ENCODE measurements at regions not wholly inside any gene's neighbourhood (a gene's known extent, or its start where the extent isn't known, plus 50 kb on each side); places are given as distances from the start of the nearest gene placed in this dataset.

DNA sequence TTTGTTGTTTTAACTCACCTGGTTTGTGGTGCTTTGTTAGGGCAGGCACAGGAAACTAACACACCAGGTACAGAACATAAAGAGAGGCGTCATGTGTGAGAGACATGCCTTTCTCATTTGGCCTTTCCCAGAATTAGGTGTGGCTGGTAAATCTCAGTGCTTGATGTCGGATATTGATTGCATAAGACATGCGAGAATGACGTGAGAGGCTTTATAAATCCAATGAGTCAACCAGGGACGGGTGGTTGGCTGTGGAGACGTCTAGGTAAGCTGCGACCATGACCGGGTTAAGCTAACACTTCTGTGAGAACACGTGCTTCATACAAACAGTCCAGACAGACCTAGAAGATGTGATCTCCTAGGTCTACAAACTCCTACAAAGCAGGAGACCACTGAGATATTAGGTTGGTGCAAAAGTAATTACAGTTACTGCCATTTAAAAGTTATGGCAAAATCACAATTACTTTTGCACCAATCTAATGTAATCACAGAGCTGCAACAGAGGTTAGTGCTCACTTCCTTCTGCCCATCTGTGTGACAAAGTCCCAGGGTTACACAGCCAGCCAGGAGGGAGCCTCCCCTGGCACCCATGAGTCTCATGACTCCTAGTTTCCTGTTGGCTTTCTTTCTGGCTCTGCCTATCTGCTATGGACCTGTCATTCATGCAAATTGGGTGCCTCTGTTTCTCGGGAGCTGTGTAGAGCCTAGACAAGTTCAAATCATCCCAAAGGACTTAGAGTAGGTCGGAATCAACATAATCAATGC is 98.9 kb upstream of the ATP8B1 start:
- TF ChIP-seq, protein P1, sequence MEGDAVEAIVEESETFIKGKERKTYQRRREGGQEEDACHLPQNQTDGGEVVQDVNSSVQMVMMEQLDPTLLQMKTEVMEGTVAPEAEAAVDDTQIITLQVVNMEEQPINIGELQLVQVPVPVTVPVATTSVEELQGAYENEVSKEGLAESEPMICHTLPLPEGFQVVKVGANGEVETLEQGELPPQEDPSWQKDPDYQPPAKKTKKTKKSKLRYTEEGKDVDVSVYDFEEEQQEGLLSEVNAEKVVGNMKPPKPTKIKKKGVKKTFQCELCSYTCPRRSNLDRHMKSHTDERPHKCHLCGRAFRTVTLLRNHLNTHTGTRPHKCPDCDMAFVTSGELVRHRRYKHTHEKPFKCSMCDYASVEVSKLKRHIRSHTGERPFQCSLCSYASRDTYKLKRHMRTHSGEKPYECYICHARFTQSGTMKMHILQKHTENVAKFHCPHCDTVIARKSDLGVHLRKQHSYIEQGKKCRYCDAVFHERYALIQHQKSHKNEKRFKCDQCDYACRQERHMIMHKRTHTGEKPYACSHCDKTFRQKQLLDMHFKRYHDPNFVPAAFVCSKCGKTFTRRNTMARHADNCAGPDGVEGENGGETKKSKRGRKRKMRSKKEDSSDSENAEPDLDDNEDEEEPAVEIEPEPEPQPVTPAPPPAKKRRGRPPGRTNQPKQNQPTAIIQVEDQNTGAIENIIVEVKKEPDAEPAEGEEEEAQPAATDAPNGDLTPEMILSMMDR (IDR thresholded peaks at IDR 0.05; ENCODE audit: low read length), result no peak
- TF ChIP-seq EZH2phosphoT487 (IDR thresholded peaks at IDR 0.05; ENCODE audit: low read length), result no peak
- TF ChIP-seq EZH2 (optimal IDR thresholded peaks at IDR 0.05; ENCODE audit: low read depth, low read length), result no peak
